ENCODE measurements at regions not wholly inside any gene's neighbourhood (a gene's known extent, or its start where the extent isn't known, plus 50 kb on each side); places are given as distances from the start of the nearest gene placed in this dataset.

GRCh38 chr5:120866997-120867396 is 402.9 kb downstream of the PRR16 start:
- TF ChIP-seq CTCF (IDR thresholded peaks at IDR 0.05) (no peak), POLR2A (IDR thresholded peaks at IDR 0.05) (no peak)

Data from lower leg skin (tissue), 3 donors.